ENCODE measurements at regions not wholly inside any gene's neighbourhood (a gene's known extent, or its start where the extent isn't known, plus 50 kb on each side); places are given as distances from the start of the nearest gene placed in this dataset.

DNA sequence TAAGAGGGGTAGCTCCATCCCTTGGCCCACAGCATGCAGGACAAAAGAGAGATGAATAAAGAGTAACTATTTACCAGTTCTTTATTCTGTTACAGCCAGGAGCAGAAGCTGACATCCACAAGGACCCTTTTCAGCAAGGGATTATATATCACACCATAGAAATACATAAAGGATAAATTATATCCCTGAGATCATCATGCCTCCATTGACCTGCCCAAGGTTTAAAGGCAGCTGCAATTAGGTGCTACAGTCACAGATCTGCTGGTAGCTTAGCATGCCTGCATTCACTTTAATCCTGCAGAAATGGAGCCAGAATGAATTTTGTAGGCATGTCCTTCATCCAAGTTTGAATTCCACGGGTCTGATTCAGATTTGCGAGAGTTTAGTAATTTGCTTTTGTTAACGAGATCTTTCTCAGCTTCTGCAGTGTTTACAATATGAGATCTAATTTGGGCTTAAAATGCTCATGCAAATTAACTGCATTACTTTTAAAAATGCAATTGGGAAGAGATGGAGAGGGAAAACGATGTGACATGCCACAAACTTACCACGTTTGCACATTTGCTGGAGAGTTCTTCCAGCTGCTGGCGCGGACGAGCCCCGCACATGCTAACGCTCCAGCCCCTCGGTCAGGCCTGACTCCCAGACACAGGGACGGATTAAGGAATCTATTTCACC lies 327.0 kb upstream of the NOCT start:
- H3K27ac Mint-ChIP-seq: peak overlapping the region in 1 of 7 donors; percentile 45
- intact Hi-C loops (cut with micrococcal nuclease): no loop called here

DNA sequence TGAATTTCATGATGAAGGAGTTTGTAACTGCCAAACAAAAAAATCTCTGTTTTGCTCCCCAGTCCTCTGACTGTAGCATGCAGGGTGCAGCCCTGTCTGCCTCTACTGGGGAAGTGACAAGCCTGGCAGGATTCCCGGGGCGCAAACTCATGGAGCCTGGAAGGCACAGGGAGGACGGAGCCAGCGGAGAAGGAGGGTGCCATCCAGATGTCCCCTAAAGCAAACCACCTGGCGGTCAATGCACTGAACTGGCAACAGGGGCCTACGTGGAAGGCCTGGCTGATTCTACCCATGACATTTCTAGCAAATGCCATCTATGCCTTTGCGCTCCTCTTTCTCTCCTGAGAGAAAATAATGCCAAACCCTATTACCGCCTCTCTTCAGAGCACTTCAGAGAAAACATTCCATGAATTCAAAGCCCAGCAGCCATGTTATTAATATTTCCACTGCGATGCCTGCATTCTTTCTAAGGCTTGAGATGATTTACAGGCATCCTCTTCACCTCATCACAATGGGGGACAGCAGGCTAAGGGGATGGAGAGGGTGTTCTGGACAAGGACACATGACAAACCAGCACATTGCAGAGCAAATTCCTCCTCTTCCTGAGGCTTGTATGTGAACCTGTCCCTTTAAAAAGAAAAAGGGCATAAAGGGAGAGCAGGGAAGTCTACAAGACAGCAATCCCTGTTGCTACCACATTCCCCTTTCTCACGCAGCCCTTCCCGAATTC lies 329.3 kb upstream of the NOCT start:
- Histone ChIP-seq H3K4me1 (ENCODE audit: control insufficient read depth in 1 of 2, insufficient read depth in 2 of 2, low read length in 2 of 2) (no peaks in the 10 kb centered on the region), H3K79me2 (ENCODE audit: insufficient read depth, low read length) (no peaks in the 10 kb centered on the region), H3K4me3 (replicated peaks in 1 of 3; ENCODE audit: low read depth in 2 of 3, low read length in 3 of 3) (no peak overlapping the region), H3K27ac (ENCODE audit: low read depth in 1 of 2, low read length in 2 of 2) (no peak overlapping the region), H4K20me1 (ENCODE audit: insufficient read depth, low read length) (no peaks in the 10 kb centered on the region), H2AFZ (ENCODE audit: insufficient read depth, low read depth, low read length, poor library complexity, severe bottlenecking) (no peak overlapping the region), H3K4me2 (replicated peaks; ENCODE audit: extremely low read depth, low read length, poor library complexity, severe bottlenecking) (no peak overlapping the region), H3K9ac (ENCODE audit: insufficient read depth, low read length, poor library complexity, severe bottlenecking) (no peak overlapping the region), H3K9me3 (replicated peaks in 1 of 2; ENCODE audit: control insufficient read depth in 1 of 2, insufficient read depth in 1 of 2, low read length in 2 of 2) (no peaks in the 10 kb centered on the region), H3K36me3 (replicated peaks in 1 of 2; ENCODE audit: control insufficient read depth in 1 of 2, insufficient read depth in 2 of 2, low read length in 2 of 2) (no peaks in the 10 kb centered on the region), H3K27me3 (ENCODE audit: control insufficient read depth in 2 of 2, insufficient read depth in 2 of 2, low read length in 2 of 2) (peaks cover 2 to 7% of the 10 kb centered on the region in 2 donors)
- H3K4me1 Mint-ChIP-seq: no peaks in the 10 kb centered on the region
- WGBS (ENCODE audit: insufficient coverage): 94% methylated on average over 10 of the region's 11 CpGs
- H3K9me3 Mint-ChIP-seq: no peaks in the 10 kb centered on the region
- intact Hi-C loops (cut with micrococcal nuclease): no loop called here
- DNase-seq: no peak
- no peak overlapping the region for H3K4me3 Mint-ChIP-seq
- peaks cover 13 to 27% (median 14%) of the 10 kb centered on the region in 3 donors for H3K27me3 Mint-ChIP-seq (ENCODE audit: low read depth in 3 of 3)
- no peak overlapping the region for H3K27ac Mint-ChIP-seq
- no peaks in the 10 kb centered on the region for H3K36me3 Mint-ChIP-seq
- TF ChIP-seq, protein P1, sequence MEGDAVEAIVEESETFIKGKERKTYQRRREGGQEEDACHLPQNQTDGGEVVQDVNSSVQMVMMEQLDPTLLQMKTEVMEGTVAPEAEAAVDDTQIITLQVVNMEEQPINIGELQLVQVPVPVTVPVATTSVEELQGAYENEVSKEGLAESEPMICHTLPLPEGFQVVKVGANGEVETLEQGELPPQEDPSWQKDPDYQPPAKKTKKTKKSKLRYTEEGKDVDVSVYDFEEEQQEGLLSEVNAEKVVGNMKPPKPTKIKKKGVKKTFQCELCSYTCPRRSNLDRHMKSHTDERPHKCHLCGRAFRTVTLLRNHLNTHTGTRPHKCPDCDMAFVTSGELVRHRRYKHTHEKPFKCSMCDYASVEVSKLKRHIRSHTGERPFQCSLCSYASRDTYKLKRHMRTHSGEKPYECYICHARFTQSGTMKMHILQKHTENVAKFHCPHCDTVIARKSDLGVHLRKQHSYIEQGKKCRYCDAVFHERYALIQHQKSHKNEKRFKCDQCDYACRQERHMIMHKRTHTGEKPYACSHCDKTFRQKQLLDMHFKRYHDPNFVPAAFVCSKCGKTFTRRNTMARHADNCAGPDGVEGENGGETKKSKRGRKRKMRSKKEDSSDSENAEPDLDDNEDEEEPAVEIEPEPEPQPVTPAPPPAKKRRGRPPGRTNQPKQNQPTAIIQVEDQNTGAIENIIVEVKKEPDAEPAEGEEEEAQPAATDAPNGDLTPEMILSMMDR (IDR thresholded peaks at IDR 0.05): no peak

More for the DNA sequence above, 327.0 kb upstream of the NOCT start:
- TF ChIP-seq, protein P1 (IDR thresholded peaks at IDR 0.05): no peak
- no peaks in the 10 kb centered on the region for H4K20me1 ChIP-seq (ENCODE audit: insufficient read depth, low read length)
- no peak overlapping the region for H3K4me2 ChIP-seq (replicated peaks; ENCODE audit: extremely low read depth, low read length, poor library complexity, severe bottlenecking)
- no peak overlapping the region for H3K4me3 Mint-ChIP-seq
- H3K27me3 Mint-ChIP-seq (ENCODE audit: low read depth in 3 of 3): peaks cover 4 to 13% (median 4%) of the 10 kb centered on the region in 3 donors
- H3K4me1 Mint-ChIP-seq: no peaks in the 10 kb centered on the region
- H3K9ac ChIP-seq (ENCODE audit: insufficient read depth, low read length, poor library complexity, severe bottlenecking): no peak overlapping the region
- H3K4me1 ChIP-seq (ENCODE audit: control insufficient read depth in 1 of 2, insufficient read depth in 2 of 2, low read length in 2 of 2): no peaks in the 10 kb centered on the region
- H3K27ac ChIP-seq (ENCODE audit: low read depth in 1 of 2, low read length in 2 of 2): no peak overlapping the region
- no peaks in the 10 kb centered on the region for H3K27me3 ChIP-seq (ENCODE audit: control insufficient read depth in 2 of 2, insufficient read depth in 2 of 2, low read length in 2 of 2)
- H3K9me3 ChIP-seq (replicated peaks in 1 of 2; ENCODE audit: control insufficient read depth in 1 of 2, insufficient read depth in 1 of 2, low read length in 2 of 2): no peaks in the 10 kb centered on the region
- no peak overlapping the region for H3K4me3 ChIP-seq (replicated peaks in 1 of 3; ENCODE audit: low read depth in 2 of 3, low read length in 3 of 3)
- no peak overlapping the region for H2AFZ ChIP-seq (ENCODE audit: insufficient read depth, low read depth, low read length, poor library complexity, severe bottlenecking)
- H3K36me3 Mint-ChIP-seq: no peaks in the 10 kb centered on the region
- no peaks in the 10 kb centered on the region for H3K36me3 ChIP-seq (replicated peaks in 1 of 2; ENCODE audit: control insufficient read depth in 1 of 2, insufficient read depth in 2 of 2, low read length in 2 of 2)
- no peaks in the 10 kb centered on the region for H3K9me3 Mint-ChIP-seq
- no peaks in the 10 kb centered on the region for H3K79me2 ChIP-seq (ENCODE audit: insufficient read depth, low read length)
- DNase-seq: no peak
- WGBS (ENCODE audit: insufficient coverage): 92% methylated on average over 9 of the region's 12 CpGs

Measured in CD14-positive monocyte (primary cell).